H1 (cell line): ENCODE measurements at regions not wholly inside any gene's neighbourhood (a gene's known extent, or its start where the extent isn't known, plus 50 kb on each side); places are given as distances from the start of the nearest gene placed in this dataset.

Experiments
- CTCF ChIA-PET: fragments of 300-600 bp; sonication (Branson Sonifier 250); formaldehyde crosslinking; loops from one replicate; lab custom pipeline; 2021; ENCODE audit not compliant: partially characterized antibody; lab: Charles Lee
- POLR2A ChIA-PET: fragments of 300-600 bp; sonication (Branson Sonifier 250); formaldehyde crosslinking; loops from one replicate; lab custom pipeline; 2021; ENCODE audit warnings: inconsistent platforms; ENCODE audit not compliant: partially characterized antibody; lab: Charles Lee
- DNase-seq, 2 experiments: peaks; one replicate each; pipeline versions ENCODE4 v3.0.0 to v3.0.0-alpha.2; 2010 to 2022; ENCODE audit warnings: low spot score in 2 of 2, low read depth in 1 of 2, mixed read lengths in 1 of 2
- FAIRE-seq: peaks from 2 replicates; lab custom pipeline; 2011; peaks lifted over from hg19 to GRCh38; lab: Jason Lieb, UNC
- H2AFZ ChIP-seq: 2 replicates; pipeline ENCODE4 v1.8.1; 2012; ENCODE audit warnings: low read length, inconsistent platforms
- H2AK5ac ChIP-seq: 2 replicates; pipeline ENCODE4 v1.6.1; 2013; ENCODE audit warnings: low read depth, low read length
- H2BK120ac ChIP-seq: replicated peaks from 2 replicates; pipeline ENCODE3; 2013; ENCODE audit warnings: low read depth, low read length, inconsistent platforms
- H2BK12ac ChIP-seq: 2 replicates; pipeline ENCODE4 v1.6.1; 2013; ENCODE audit warnings: low read depth, low read length
- H2BK15ac ChIP-seq: 2 replicates; pipeline ENCODE4 v1.6.1; 2013; ENCODE audit warnings: low read length
- H2BK20ac ChIP-seq: 2 replicates; pipeline ENCODE4 v1.6.1; 2013; ENCODE audit warnings: low read length
- H2BK5ac ChIP-seq: 2 replicates; pipeline ENCODE4 v1.6.1; 2013; ENCODE audit warnings: low read depth, low read length
- H3K14ac ChIP-seq: 2 replicates; pipeline ENCODE4 v1.6.1; 2013; ENCODE audit warnings: inconsistent platforms; ENCODE audit not compliant: insufficient read length
- H3K18ac ChIP-seq: 2 replicates; pipeline ENCODE4 v1.6.1; 2013; ENCODE audit warnings: low read length; ENCODE audit errors: extremely low read depth
- H3K23ac ChIP-seq: 2 replicates; pipeline ENCODE4 v1.6.1; 2013; ENCODE audit warnings: inconsistent platforms; ENCODE audit not compliant: insufficient read length
- H3K23me2 ChIP-seq: 2 replicates; pipeline ENCODE4 v1.6.1; 2013; ENCODE audit warnings: low read depth, low read length
- H3K27ac ChIP-seq: 2 replicates; pipeline ENCODE4 v1.6.1; 2011; ENCODE audit warnings: low read depth, low read length, inconsistent platforms
- H3K27me3 ChIP-seq, 4 experiments: replicated peaks in 1 of 4; 1 replicate in 1 of 4; 2 replicates in 3 of 4; pipeline versions ENCODE4 v1.6.1 to v1.8.1; 2011 to 2013; ENCODE audit warnings: low read length in 3 of 4, mild to moderate bottlenecking in 3 of 4, inconsistent platforms in 2 of 4, mixed read lengths in 2 of 4, moderate library complexity in 1 of 4; ENCODE audit not compliant: control insufficient read depth in 3 of 4, insufficient read depth in 3 of 4; ENCODE audit errors: extremely low read depth in 1 of 4
- H3K36me3 ChIP-seq, 4 experiments: 2 replicates each; pipeline versions ENCODE4 v1.6.1 to v1.8.1; 2011 to 2013; ENCODE audit warnings: mild to moderate bottlenecking in 4 of 4, low read length in 3 of 4, moderate library complexity in 2 of 4, control low read depth in 1 of 4, inconsistent platforms in 1 of 4; ENCODE audit not compliant: insufficient read depth in 4 of 4, control insufficient read depth in 2 of 4
- H3K4ac ChIP-seq: replicated peaks from 2 replicates; pipeline ENCODE3; 2013; ENCODE audit warnings: low read length, low read depth, mixed read lengths, inconsistent platforms; ENCODE audit not compliant: insufficient read length
- H3K4me1 ChIP-seq, 4 experiments: replicated peaks in 1 of 4; 1 replicate in 1 of 4; 2 replicates in 3 of 4; pipeline versions ENCODE4 v1.6.1 to v1.8.1; 2011 to 2013; ENCODE audit warnings: low read length in 3 of 4, inconsistent platforms in 2 of 4, mixed read lengths in 1 of 4; ENCODE audit not compliant: insufficient read depth in 4 of 4, control insufficient read depth in 3 of 4
- H3K4me2 ChIP-seq, 2 experiments: 2 replicates each; pipeline versions ENCODE4 v1.6.1 to v1.8.1; 2011 to 2013; ENCODE audit warnings: low read depth in 2 of 2, low read length in 2 of 2, control low read depth in 1 of 2, inconsistent platforms in 1 of 2, mild to moderate bottlenecking in 1 of 2; ENCODE audit not compliant: insufficient read depth in 1 of 2
- H3K4me3 ChIP-seq, 4 experiments: fragments of 200-600, 300-600 bp in 1 of 4; sonication (generic), shearing (Covaris generic), sonication (Bioruptor Twin) in 1 of 4; 2 replicates each; pipeline versions ENCODE4 v1.5.1 to v1.8.1; 2011 to 2016; ENCODE audit warnings: low read length in 4 of 4, low read depth in 3 of 4, control low read depth in 2 of 4, inconsistent platforms in 2 of 4, mild to moderate bottlenecking in 2 of 4, mixed read lengths in 1 of 4, moderate library complexity in 1 of 4; ENCODE audit not compliant: insufficient read depth in 2 of 4; ENCODE audit errors: extremely low read depth in 1 of 4
- H3K56ac ChIP-seq: replicated peaks from 2 replicates; pipeline ENCODE3; 2013; ENCODE audit warnings: low read depth, mild to moderate bottlenecking, mixed read lengths, low read length, inconsistent platforms; ENCODE audit not compliant: insufficient read length
- H3K79me1 ChIP-seq: 2 replicates; pipeline ENCODE4 v1.6.1; 2013; ENCODE audit warnings: low read depth, low read length, control low read depth
- H3K79me2 ChIP-seq, 2 experiments: 2 replicates each; pipeline versions ENCODE4 v1.6.1 to v1.8.1; 2012 to 2013; ENCODE audit warnings: low read length in 2 of 2, mild to moderate bottlenecking in 2 of 2, inconsistent platforms in 1 of 2; ENCODE audit not compliant: insufficient read depth in 2 of 2, control insufficient read depth in 1 of 2
- H3K9ac ChIP-seq, 4 experiments: replicated peaks in 1 of 4; 1 replicate in 1 of 4; 2 replicates in 3 of 4; pipeline versions ENCODE4 v1.6.1 to v1.8.1; 2011 to 2013; ENCODE audit warnings: low read depth in 3 of 4, low read length in 3 of 4, control low read depth in 2 of 4, mild to moderate bottlenecking in 2 of 4, moderate library complexity in 2 of 4, inconsistent platforms in 1 of 4; ENCODE audit errors: extremely low read depth in 1 of 4
- H3K9me3 ChIP-seq, 2 experiments: 2 replicates each; pipeline versions ENCODE4 v1.6.1 to v1.8.1; 2012 to 2013; ENCODE audit warnings: mild to moderate bottlenecking in 2 of 2, moderate library complexity in 2 of 2, control low read depth in 1 of 2, inconsistent platforms in 1 of 2, low read depth in 1 of 2, low read length in 1 of 2, mixed read lengths in 1 of 2; ENCODE audit not compliant: insufficient read depth in 2 of 2
- H4K20me1 ChIP-seq, 2 experiments: replicated peaks in 1 of 2; 2 replicates each; pipeline versions ENCODE3 to v1.8.1; 2011 to 2013; ENCODE audit warnings: inconsistent platforms in 2 of 2, low read length in 2 of 2, mild to moderate bottlenecking in 1 of 2; ENCODE audit not compliant: insufficient read depth in 2 of 2, control insufficient read depth in 1 of 2
- H4K5ac ChIP-seq: 2 replicates; pipeline ENCODE4 v1.6.1; 2013; ENCODE audit warnings: low read length, low read depth, mixed read lengths, inconsistent platforms; ENCODE audit not compliant: insufficient read length
- H4K8ac ChIP-seq: 2 replicates; pipeline ENCODE4 v1.8.0; 2013; ENCODE audit warnings: mild to moderate bottlenecking, moderate library complexity, low read length, inconsistent platforms; ENCODE audit not compliant: insufficient read depth; ENCODE audit errors: extremely low read depth
- H4K91ac ChIP-seq: replicated peaks from 2 replicates; pipeline ENCODE3; 2013; ENCODE audit warnings: low read length, mixed read lengths, inconsistent platforms; ENCODE audit not compliant: insufficient read length
- BCL11A ChIP-seq, 2 experiments: IDR thresholded peaks; one replicate each; pipeline ENCODE4 v1.6.1; 2011; ENCODE audit warnings: low read depth in 2 of 2, low read length in 2 of 2, mild to moderate bottlenecking in 2 of 2
- CBX8 ChIP-seq: fragments of 300-800, 300-1000 bp; sonication (generic); IDR thresholded peaks from 2 replicates; pipeline ENCODE4 v1.7.1; 2016; ENCODE audit warnings: low read depth, low read length, borderline replicate concordance
- CEBPB ChIP-seq: IDR thresholded peaks from 2 replicates; pipeline ENCODE4 v1.6.1; 2012; ENCODE audit warnings: low read depth, low read length
- CTBP2 ChIP-seq: IDR thresholded peaks from 2 replicates; pipeline ENCODE4 v1.7.0; 2011; ENCODE audit warnings: borderline replicate concordance, mild to moderate bottlenecking, moderate library complexity, mixed read lengths, low read length; ENCODE audit not compliant: insufficient read depth, insufficient read length
- EGR1 ChIP-seq: IDR thresholded peaks from 2 replicates; pipeline ENCODE4 v1.6.1; 2011; ENCODE audit warnings: low read depth, low read length, borderline replicate concordance
- FOSL1 ChIP-seq: IDR thresholded peaks from 2 replicates; pipeline ENCODE4 v1.6.1; 2011; ENCODE audit warnings: mild to moderate bottlenecking, low read depth, low read length, moderate library complexity; ENCODE audit not compliant: insufficient read depth
- GABPA ChIP-seq: IDR thresholded peaks from 2 replicates; pipeline ENCODE4 v1.6.1; 2011; ENCODE audit warnings: mild to moderate bottlenecking, low read length, moderate library complexity, borderline replicate concordance; ENCODE audit not compliant: insufficient read depth
- HDAC2 ChIP-seq, 2 experiments: fragments of 300-600 bp in 1 of 2; sonication (generic) in 1 of 2; IDR thresholded peaks; 2 replicates each; pipeline ENCODE4 v1.6.1; 2011 to 2012; ENCODE audit warnings: low read depth in 2 of 2, low read length in 2 of 2, mild to moderate bottlenecking in 2 of 2, moderate library complexity in 2 of 2, borderline replicate concordance in 1 of 2, inconsistent platforms in 1 of 2
- HDAC6 ChIP-seq: IDR thresholded peaks from one replicate; pipeline ENCODE4 v1.7.1; 2012; ENCODE audit warnings: low read depth, mild to moderate bottlenecking, inconsistent platforms, low read length, moderate library complexity
- JUND ChIP-seq: IDR thresholded peaks from 2 replicates; pipeline ENCODE4 v1.6.1; 2011; ENCODE audit warnings: mild to moderate bottlenecking, improper control_type of control experiment, low read length
- KDM4A ChIP-seq: IDR thresholded peaks from one replicate; pipeline ENCODE4 v1.7.1; 2012; ENCODE audit warnings: low read depth, mild to moderate bottlenecking, moderate library complexity, low read length, inconsistent platforms; ENCODE audit not compliant: severe bottlenecking
- POLR2A ChIP-seq, 2 experiments: IDR thresholded peaks; 1 replicate in 1 of 2; 2 replicates in 1 of 2; pipeline ENCODE4 v1.6.1; 2011; ENCODE audit warnings: low read depth in 2 of 2, low read length in 2 of 2, mild to moderate bottlenecking in 2 of 2; ENCODE audit errors: control extremely low read depth in 1 of 2
- POU5F1 ChIP-seq: IDR thresholded peaks from 2 replicates; pipeline ENCODE4 v1.6.1; 2011; ENCODE audit warnings: low read depth, mild to moderate bottlenecking, low read length, moderate library complexity
- RNF2 ChIP-seq: fragments of 200-900, 300-1000 bp; sonication (generic); IDR thresholded peaks from 2 replicates; pipeline ENCODE4 v1.7.1; 2016; ENCODE audit warnings: borderline replicate concordance, low read depth, mild to moderate bottlenecking, antibody characterized with exemption, low read length; ENCODE audit not compliant: poor library complexity, severe bottlenecking; ENCODE audit errors: missing control alignments
- RXRA ChIP-seq: IDR thresholded peaks from 2 replicates; pipeline ENCODE4 v1.6.1; 2011; ENCODE audit warnings: low read depth, mild to moderate bottlenecking, low read length, moderate library complexity; ENCODE audit not compliant: insufficient read depth
- WGBS, 2 experiments: shearing (Covaris generic) in 1 of 2; methylation state at CpG; one replicate each; pipeline versions ENCODE4 v1.1.6 to v1.1.7; 2013 to 2015; ENCODE audit warnings: low lambda C conversion rate in 2 of 2, mixed read lengths in 2 of 2, inconsistent platforms in 1 of 2, low coverage in 1 of 2, missing lambda C conversion rate in 1 of 2; ENCODE audit not compliant: insufficient replicate concordance in 2 of 2, insufficient coverage in 1 of 2, insufficient read length in 1 of 2; ENCODE audit errors: extremely low coverage in 1 of 2, missing lambda C conversion rate in 1 of 2; 5-methylcytosine and 5-hydroxymethylcytosine counted together

- ChIA-PET POLR2A (no interaction called here), CTCF (no interaction called here)
- Histone ChIP-seq H4K20me1 (no peaks in the 10 kb centered on the region), H3K18ac (no peak overlapping the region), H3K27ac (no peak overlapping the region), H4K91ac (no peak overlapping the region), H3K79me1 (no peaks in the 10 kb centered on the region), H2BK120ac (no peak overlapping the region), H3K9ac (no peak overlapping the region), H3K79me2 (no peaks in the 10 kb centered on the region), H3K56ac (no peak overlapping the region), H4K5ac (no peak overlapping the region), H2AK5ac (no peak overlapping the region), H2BK5ac (no peak overlapping the region), H3K4ac (no peak overlapping the region), H3K4me3 (no peak overlapping the region), H3K23me2 (no peaks in the 10 kb centered on the region), H2AFZ (no peak overlapping the region), H3K9me3 (no peaks in the 10 kb centered on the region), H2BK20ac (no peak overlapping the region), H3K27me3 (no peaks in the 10 kb centered on the region), H2BK15ac (no peak overlapping the region), H3K4me2 (no peak overlapping the region), H3K36me3 (no peaks in the 10 kb centered on the region), H3K4me1 (no peaks in the 10 kb centered on the region; a peak in 1 of 7 replicates), H3K14ac (no peak overlapping the region), H4K8ac (no peak overlapping the region), H3K23ac (no peak overlapping the region), H2BK12ac (no peak overlapping the region)
- DNase-seq (no peak), FAIRE-seq (no peak)
- WGBS, 2 experiments, result 100% methylated on average over 1 of the region's 1 CpG; no CpG with 5 or more reads in 1 of the 2 experiments
- TF ChIP-seq POU5F1 (no peak), EGR1 (no peak), CTBP2 (no peak), CBX8 (no peak), CEBPB (no peak), GABPA (no peak), KDM4A (no peak), HDAC6 (no peak), POLR2A (IDR thresholded peaks at IDR 0.05; ENCODE audit: control extremely low read depth in 1 of 2, low read depth in 2 of 2, low read length in 2 of 2) (no peak), RNF2 (no peak), FOSL1 (no peak), HDAC2 (IDR thresholded peaks at IDR 0.05; ENCODE audit: borderline replicate concordance in 1 of 2, low read depth in 2 of 2, low read length in 2 of 2) (no peak), JUND (no peak), RXRA (no peak), BCL11A (IDR thresholded peaks at IDR 0.05; ENCODE audit: low read depth in 2 of 2, low read length in 2 of 2) (no peak)
Observed at GRCh38 chr3:158974904-158975303, 173.1 kb downstream of the MFSD1 start.
